ENCODE measurements at regions not wholly inside any gene's neighbourhood (a gene's known extent, or its start where the extent isn't known, plus 50 kb on each side); places are given as distances from the start of the nearest gene placed in this dataset.
A peak's percentile ranks its signal among the peaks of the same experiment; 100 is the strongest.

- Histone ChIP-seq H3K4me1 (ENCODE audit: insufficient read depth, low read length) (no peaks in the 10 kb centered on the region), H3K9ac (ENCODE audit: low read length) (no peak overlapping the region), H3K4me2 (ENCODE audit: low read length) (no peak overlapping the region), H3K9me3 (ENCODE audit: insufficient read depth, low read depth, low read length) (no peaks in the 10 kb centered on the region), H3K4me3 (ENCODE audit: insufficient read depth, low read depth, low read length) (no peak overlapping the region), H3K36me3 (ENCODE audit: insufficient read depth, low read length) (no peaks in the 10 kb centered on the region), H2AFZ (ENCODE audit: low read depth, low read length) (no peak overlapping the region), H4K20me1 (ENCODE audit: insufficient read depth, low read length) (no peaks in the 10 kb centered on the region), H3K79me2 (ENCODE audit: insufficient read depth, low read length) (no peaks in the 10 kb centered on the region), H3K27me3 (ENCODE audit: insufficient read depth, low read length) (no peaks in the 10 kb centered on the region), H3K27ac (ENCODE audit: low read depth, low read length) (no peak overlapping the region)
- no peak for FAIRE-seq
- TF ChIP-seq CTCF (IDR thresholded peaks at IDR 0.05; ENCODE audit: insufficient read depth, low read depth, low read length) (no peak), EZH2 (IDR thresholded peaks at IDR 0.05; ENCODE audit: insufficient read depth, low read length) (no peak)
- H3K36me3 Mint-ChIP-seq (ENCODE audit: low read depth, unreplicated experiment) = no peaks in the 10 kb centered on the region
- H3K27me3 Mint-ChIP-seq (ENCODE audit: low read depth, unreplicated experiment) = no peaks in the 10 kb centered on the region
- H3K4me1 Mint-ChIP-seq (ENCODE audit: low read depth, unreplicated experiment) = no peaks in the 10 kb centered on the region
- H3K9me3 Mint-ChIP-seq (ENCODE audit: unreplicated experiment) = peaks cover 2% of the 10 kb centered on the region
- H3K27ac Mint-ChIP-seq (ENCODE audit: unreplicated experiment) = no peak overlapping the region
- H3K4me3 Mint-ChIP-seq (ENCODE audit: unreplicated experiment) = no peak overlapping the region
- DNase-seq (ENCODE audit: low read depth) = no peak
Observed at GRCh38 chrX:22429704-22430103, 157.0 kb downstream of the CBLL2 start.

DNA sequence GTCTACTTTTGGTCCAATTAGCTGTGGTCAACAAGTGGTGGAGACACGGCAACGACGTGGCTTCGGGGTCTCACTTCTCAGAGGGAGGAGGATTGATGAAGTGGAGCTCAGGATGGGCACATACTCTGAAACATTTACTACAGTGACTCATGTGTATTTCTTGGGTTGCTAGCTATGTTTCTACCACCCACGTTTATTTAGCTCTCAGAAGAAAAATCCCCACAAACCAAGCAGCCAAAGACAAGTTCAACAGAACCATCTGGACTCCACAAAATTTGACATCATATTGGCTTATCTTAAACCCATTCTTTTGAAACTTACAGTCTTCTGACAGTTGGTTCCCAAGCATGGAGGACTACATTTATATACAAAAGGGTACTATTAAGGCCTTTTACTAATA lies 158.0 kb downstream of the CBLL2 start:
- H3K36me3 Mint-ChIP-seq (ENCODE audit: low read depth, unreplicated experiment) = no peaks in the 10 kb centered on the region
- DNase-seq (ENCODE audit: low read depth) (peak; percentile 51), FAIRE-seq (peak; percentile 49)
- H3K36me3 ChIP-seq (ENCODE audit: insufficient read depth, low read length) = no peaks in the 10 kb centered on the region
- H3K27ac Mint-ChIP-seq (ENCODE audit: unreplicated experiment) = no peak overlapping the region
- H3K27me3 ChIP-seq (ENCODE audit: insufficient read depth, low read length) = no peaks in the 10 kb centered on the region
- H3K27ac ChIP-seq (ENCODE audit: low read depth, low read length) = no peak overlapping the region
- no peak overlapping the region for H2AFZ ChIP-seq (ENCODE audit: low read depth, low read length)
- TF ChIP-seq CTCF (IDR thresholded peaks at IDR 0.05; ENCODE audit: insufficient read depth, low read depth, low read length) (no peak), EZH2 (IDR thresholded peaks at IDR 0.05; ENCODE audit: insufficient read depth, low read length) (no peak)
- no peaks in the 10 kb centered on the region for H3K27me3 Mint-ChIP-seq (ENCODE audit: low read depth, unreplicated experiment)
- H3K4me1 Mint-ChIP-seq (ENCODE audit: low read depth, unreplicated experiment) = no peaks in the 10 kb centered on the region
- H3K79me2 ChIP-seq (ENCODE audit: insufficient read depth, low read length) = no peaks in the 10 kb centered on the region
- no peak overlapping the region for H3K4me2 ChIP-seq (ENCODE audit: low read length)
- H3K9ac ChIP-seq (ENCODE audit: low read length) = no peak overlapping the region
- no peaks in the 10 kb centered on the region for H3K9me3 ChIP-seq (ENCODE audit: insufficient read depth, low read depth, low read length)
- no peaks in the 10 kb centered on the region for H3K4me1 ChIP-seq (ENCODE audit: insufficient read depth, low read length)
- H4K20me1 ChIP-seq (ENCODE audit: insufficient read depth, low read length) = no peaks in the 10 kb centered on the region
- no peak overlapping the region for H3K4me3 Mint-ChIP-seq (ENCODE audit: unreplicated experiment)
- peaks cover 2% of the 10 kb centered on the region for H3K9me3 Mint-ChIP-seq (ENCODE audit: unreplicated experiment)
- H3K4me3 ChIP-seq (ENCODE audit: insufficient read depth, low read depth, low read length) = no peak overlapping the region

GRCh38 chrX:22433292-22434070 lies 160.8 kb downstream of the CBLL2 start:
- H3K4me1 Mint-ChIP-seq (ENCODE audit: low read depth, unreplicated experiment) = no peaks in the 10 kb centered on the region
- no peak overlapping the region for H2AFZ ChIP-seq (ENCODE audit: low read depth, low read length)
- H4K20me1 ChIP-seq (ENCODE audit: insufficient read depth, low read length) = no peaks in the 10 kb centered on the region
- no peaks in the 10 kb centered on the region for H3K4me1 ChIP-seq (ENCODE audit: insufficient read depth, low read length)
- H3K9me3 ChIP-seq (ENCODE audit: insufficient read depth, low read depth, low read length) = no peaks in the 10 kb centered on the region
- no peak overlapping the region for H3K27ac ChIP-seq (ENCODE audit: low read depth, low read length)
- H3K4me3 ChIP-seq (ENCODE audit: insufficient read depth, low read depth, low read length) = no peak overlapping the region
- H3K27ac Mint-ChIP-seq (ENCODE audit: unreplicated experiment) = no peak overlapping the region
- TF ChIP-seq CTCF (IDR thresholded peaks at IDR 0.05; ENCODE audit: insufficient read depth, low read depth, low read length) (no peak), EZH2 (IDR thresholded peaks at IDR 0.05; ENCODE audit: insufficient read depth, low read length) (no peak)
- H3K36me3 Mint-ChIP-seq (ENCODE audit: low read depth, unreplicated experiment) = no peaks in the 10 kb centered on the region
- H3K9me3 Mint-ChIP-seq (ENCODE audit: unreplicated experiment) = no peaks in the 10 kb centered on the region
- H3K4me2 ChIP-seq (ENCODE audit: low read length) = no peak overlapping the region
- no peaks in the 10 kb centered on the region for H3K36me3 ChIP-seq (ENCODE audit: insufficient read depth, low read length)
- H3K27me3 ChIP-seq (ENCODE audit: insufficient read depth, low read length) = no peaks in the 10 kb centered on the region
- no peak for FAIRE-seq
- H3K79me2 ChIP-seq (ENCODE audit: insufficient read depth, low read length) = no peaks in the 10 kb centered on the region
- no peaks in the 10 kb centered on the region for H3K27me3 Mint-ChIP-seq (ENCODE audit: low read depth, unreplicated experiment)
- no peak overlapping the region for H3K4me3 Mint-ChIP-seq (ENCODE audit: unreplicated experiment)
- no peak overlapping the region for H3K9ac ChIP-seq (ENCODE audit: low read length)
- no peak for DNase-seq (ENCODE audit: low read depth)

Measured in astrocyte (in vitro differentiated cells and primary cell).